ENCODE measurements at regions not wholly inside any gene's neighbourhood (a gene's known extent, or its start where the extent isn't known, plus 50 kb on each side); places are given as distances from the start of the nearest gene placed in this dataset.

- 83% methylated on average over 1 of the region's 2 CpGs; no CpG with 5 or more reads in 1 of the 2 experiments for WGBS, 2 experiments (ENCODE audit: insufficient coverage in 2 of 2)
- no peaks in the 10 kb centered on the region for H3K4me1 ChIP-seq (ENCODE audit: control insufficient read depth, insufficient read depth, low read length, poor library complexity, severe bottlenecking)
Observed at GRCh38 chr6:15761045-15761502, 98.2 kb upstream of the DTNBP1 start.

GRCh38 chr6:15758631-15759215 lies 95.9 kb upstream of the DTNBP1 start:
- H3K36me3 ChIP-seq (ENCODE audit: control insufficient read depth, insufficient read depth, low read length): no peaks in the 10 kb centered on the region
- no peaks in the 10 kb centered on the region for H3K9me3 ChIP-seq (ENCODE audit: control insufficient read depth, low read length)
- no peaks in the 10 kb centered on the region for H3K4me1 ChIP-seq (ENCODE audit: control insufficient read depth, insufficient read depth, low read length, poor library complexity, severe bottlenecking)
- H3K27ac ChIP-seq (ENCODE audit: low read depth, low read length, severe bottlenecking): no peak overlapping the region
- WGBS, 2 experiments (ENCODE audit: insufficient coverage in 2 of 2): 94 to 98% methylated on average over 31 to 36 of the region's 36 CpGs
- no peak overlapping the region for H3K4me3 ChIP-seq (ENCODE audit: extremely low read depth, insufficient read depth, low read length, poor library complexity, severe bottlenecking)

More at GRCh38 chr6:15761045-15761502, 98.2 kb upstream of the DTNBP1 start:
- H3K4me3 ChIP-seq (ENCODE audit: extremely low read depth, insufficient read depth, low read length, poor library complexity, severe bottlenecking): no peak overlapping the region
- no peaks in the 10 kb centered on the region for H3K36me3 ChIP-seq (ENCODE audit: control insufficient read depth, insufficient read depth, low read length)
- no peaks in the 10 kb centered on the region for H3K9me3 ChIP-seq (ENCODE audit: control insufficient read depth, low read length)
- H3K27ac ChIP-seq (ENCODE audit: low read depth, low read length, severe bottlenecking): no peak overlapping the region

- WGBS, 2 experiments (ENCODE audit: insufficient coverage in 2 of 2): 91 to 100% methylated on average over 5 of the region's 6 CpGs
- Histone ChIP-seq H3K9me3 (ENCODE audit: control insufficient read depth, low read length) (no peaks in the 10 kb centered on the region), H3K4me3 (ENCODE audit: extremely low read depth, insufficient read depth, low read length, poor library complexity, severe bottlenecking) (no peak overlapping the region), H3K4me1 (ENCODE audit: control insufficient read depth, insufficient read depth, low read length, poor library complexity, severe bottlenecking) (no peaks in the 10 kb centered on the region), H3K36me3 (ENCODE audit: control insufficient read depth, insufficient read depth, low read length) (no peaks in the 10 kb centered on the region), H3K27ac (ENCODE audit: low read depth, low read length, severe bottlenecking) (no peak overlapping the region)
Observed at GRCh38 chr6:15755526-15755925, 92.7 kb upstream of the DTNBP1 start.

- no peak overlapping the region for H3K4me3 ChIP-seq (ENCODE audit: extremely low read depth, insufficient read depth, low read length, poor library complexity, severe bottlenecking)
- no peaks in the 10 kb centered on the region for H3K36me3 ChIP-seq (ENCODE audit: control insufficient read depth, insufficient read depth, low read length)
- H3K4me1 ChIP-seq (ENCODE audit: control insufficient read depth, insufficient read depth, low read length, poor library complexity, severe bottlenecking): no peaks in the 10 kb centered on the region
- WGBS, 2 experiments (ENCODE audit: insufficient coverage in 2 of 2): 85 to 97% methylated on average over 9 of the region's 9 CpGs
- no peak overlapping the region for H3K27ac ChIP-seq (ENCODE audit: low read depth, low read length, severe bottlenecking)
- no peaks in the 10 kb centered on the region for H3K9me3 ChIP-seq (ENCODE audit: control insufficient read depth, low read length)
Observed at GRCh38 chr6:15754706-15755079, 91.9 kb upstream of the DTNBP1 start.

- 89 to 94% methylated on average over 2 to 3 of the region's 5 CpGs for WGBS, 2 experiments (ENCODE audit: insufficient coverage in 2 of 2)
- no peaks in the 10 kb centered on the region for H3K36me3 ChIP-seq (ENCODE audit: control insufficient read depth, insufficient read depth, low read length)
- H3K27ac ChIP-seq (ENCODE audit: low read depth, low read length, severe bottlenecking): no peak overlapping the region
- H3K4me3 ChIP-seq (ENCODE audit: extremely low read depth, insufficient read depth, low read length, poor library complexity, severe bottlenecking): no peak overlapping the region
- no peaks in the 10 kb centered on the region for H3K9me3 ChIP-seq (ENCODE audit: control insufficient read depth, low read length)
- H3K4me1 ChIP-seq (ENCODE audit: control insufficient read depth, insufficient read depth, low read length, poor library complexity, severe bottlenecking): no peaks in the 10 kb centered on the region
Observed at GRCh38 chr6:15754035-15754705, 91.3 kb upstream of the DTNBP1 start.

- Histone ChIP-seq H3K4me3 (ENCODE audit: extremely low read depth, insufficient read depth, low read length, poor library complexity, severe bottlenecking) (no peak overlapping the region), H3K36me3 (ENCODE audit: control insufficient read depth, insufficient read depth, low read length) (no peaks in the 10 kb centered on the region), H3K27ac (ENCODE audit: low read depth, low read length, severe bottlenecking) (no peak overlapping the region), H3K4me1 (ENCODE audit: control insufficient read depth, insufficient read depth, low read length, poor library complexity, severe bottlenecking) (no peaks in the 10 kb centered on the region), H3K9me3 (ENCODE audit: control insufficient read depth, low read length) (no peaks in the 10 kb centered on the region)
- WGBS, 2 experiments (ENCODE audit: insufficient coverage in 2 of 2): 75 to 83% methylated on average over 1 of the region's 3 CpGs
Observed at GRCh38 chr6:15752820-15753219, 90.0 kb upstream of the DTNBP1 start.

GRCh38 chr6:15751721-15752350 lies 89.0 kb upstream of the DTNBP1 start:
- H3K4me3 ChIP-seq (ENCODE audit: extremely low read depth, insufficient read depth, low read length, poor library complexity, severe bottlenecking): no peak overlapping the region
- 86 to 88% methylated on average over 1 of the region's 3 CpGs for WGBS, 2 experiments (ENCODE audit: insufficient coverage in 2 of 2)
- no peaks in the 10 kb centered on the region for H3K4me1 ChIP-seq (ENCODE audit: control insufficient read depth, insufficient read depth, low read length, poor library complexity, severe bottlenecking)
- no peaks in the 10 kb centered on the region for H3K9me3 ChIP-seq (ENCODE audit: control insufficient read depth, low read length)
- H3K36me3 ChIP-seq (ENCODE audit: control insufficient read depth, insufficient read depth, low read length): no peaks in the 10 kb centered on the region
- H3K27ac ChIP-seq (ENCODE audit: low read depth, low read length, severe bottlenecking): no peak overlapping the region

- no peak overlapping the region for H3K27ac ChIP-seq (ENCODE audit: low read depth, low read length, severe bottlenecking)
- H3K4me1 ChIP-seq (ENCODE audit: control insufficient read depth, insufficient read depth, low read length, poor library complexity, severe bottlenecking): no peaks in the 10 kb centered on the region
- WGBS, 2 experiments (ENCODE audit: insufficient coverage in 2 of 2): 83 to 85% methylated on average over 3 of the region's 4 CpGs
- no peaks in the 10 kb centered on the region for H3K36me3 ChIP-seq (ENCODE audit: control insufficient read depth, insufficient read depth, low read length)
- no peak overlapping the region for H3K4me3 ChIP-seq (ENCODE audit: extremely low read depth, insufficient read depth, low read length, poor library complexity, severe bottlenecking)
- H3K9me3 ChIP-seq (ENCODE audit: control insufficient read depth, low read length): no peaks in the 10 kb centered on the region
Observed at GRCh38 chr6:15748341-15748740, 85.5 kb upstream of the DTNBP1 start.

GRCh38 chr6:15747354-15747883 lies 84.6 kb upstream of the DTNBP1 start:
- WGBS, 2 experiments (ENCODE audit: insufficient coverage in 2 of 2): 100% methylated on average over 1 of the region's 2 CpGs
- no peaks in the 10 kb centered on the region for H3K4me1 ChIP-seq (ENCODE audit: control insufficient read depth, insufficient read depth, low read length, poor library complexity, severe bottlenecking)
- H3K36me3 ChIP-seq (ENCODE audit: control insufficient read depth, insufficient read depth, low read length): no peaks in the 10 kb centered on the region
- no peaks in the 10 kb centered on the region for H3K9me3 ChIP-seq (ENCODE audit: control insufficient read depth, low read length)
- no peak overlapping the region for H3K4me3 ChIP-seq (ENCODE audit: extremely low read depth, insufficient read depth, low read length, poor library complexity, severe bottlenecking)
- H3K27ac ChIP-seq (ENCODE audit: low read depth, low read length, severe bottlenecking): no peak overlapping the region

- no peaks in the 10 kb centered on the region for H3K36me3 ChIP-seq (ENCODE audit: control insufficient read depth, insufficient read depth, low read length)
- H3K27ac ChIP-seq (ENCODE audit: low read depth, low read length, severe bottlenecking): no peak overlapping the region
- WGBS, 2 experiments (ENCODE audit: insufficient coverage in 2 of 2): 75% methylated on average over 1 of the region's 3 CpGs; no CpG with 5 or more reads in 1 of the 2 experiments
Observed at GRCh38 chr6:15745781-15746180, 83.0 kb upstream of the DTNBP1 start.

More at GRCh38 chr6:15745781-15746180, 83.0 kb upstream of the DTNBP1 start:
- no peaks in the 10 kb centered on the region for H3K4me1 ChIP-seq (ENCODE audit: control insufficient read depth, insufficient read depth, low read length, poor library complexity, severe bottlenecking)
- no peaks in the 10 kb centered on the region for H3K9me3 ChIP-seq (ENCODE audit: control insufficient read depth, low read length)
- no peak overlapping the region for H3K4me3 ChIP-seq (ENCODE audit: extremely low read depth, insufficient read depth, low read length, poor library complexity, severe bottlenecking)

Data from mesodermal cell (in vitro differentiated cells).